Natural killer cell (primary cell): ENCODE measurements at regions not wholly inside any gene's neighbourhood (a gene's known extent, or its start where the extent isn't known, plus 50 kb on each side); places are given as distances from the start of the nearest gene placed in this dataset.
"Not testable (repeated sequence)": the region's sequence is repeated elsewhere in the genome, so short reads cannot be mapped to it uniquely, and the experiment has no call there.

ENCODE experiments used
- ATAC-seq, 3 donors: fragments of 150-1000 bp in 2 of 3; fragments of 200-7000 bp in 1 of 3; cut with Tn5 transposase; 1 replicate in 1 of 3; 2 replicates in 2 of 3; pipeline ENCODE4 v1.10.0; 2021; ENCODE audit warnings: mild to moderate bottlenecking in 2 of 3, moderate library complexity in 2 of 3
- DNase-seq, 2 donors: peaks; one replicate each; pipeline versions ENCODE4 v3.0.0 to v3.0.0-alpha.2; 2013 to 2021; ENCODE audit warnings: mixed read lengths in 1 of 2
- H3K27ac ChIP-seq: one replicate; pipeline ENCODE4 v1.5.1; 2013; ENCODE audit warnings: mild to moderate bottlenecking, low read length
- H3K27me3 ChIP-seq: one replicate; pipeline ENCODE4 v1.6.1; 2013; ENCODE audit warnings: low read length; ENCODE audit not compliant: control insufficient read depth, insufficient read depth
- H3K36me3 ChIP-seq: one replicate; pipeline ENCODE4 v1.6.1; 2013; ENCODE audit warnings: low read length; ENCODE audit not compliant: control insufficient read depth, insufficient read depth
- H3K4me1 ChIP-seq: one replicate; pipeline ENCODE4 v1.6.1; 2013; ENCODE audit warnings: low read length; ENCODE audit not compliant: control insufficient read depth, insufficient read depth
- H3K4me3 ChIP-seq: one replicate; pipeline ENCODE4 v1.5.1; 2013; ENCODE audit warnings: low read length
- H3K9me3 ChIP-seq: one replicate; pipeline ENCODE4 v1.6.1; 2013; ENCODE audit warnings: low read length; ENCODE audit not compliant: control insufficient read depth, insufficient read depth
- H3K27ac Mint-ChIP-seq, 2 donors: one replicate each; pipeline ENCODE4 v1.8.0; 2022; ENCODE audit warnings: mild to moderate bottlenecking in 2 of 2, mixed read lengths in 2 of 2, moderate library complexity in 1 of 2
- H3K27me3 Mint-ChIP-seq, 2 donors: one replicate each; pipeline ENCODE4 v1.8.0; 2022; ENCODE audit warnings: low read depth in 2 of 2, mixed read lengths in 2 of 2
- H3K36me3 Mint-ChIP-seq: one replicate; pipeline ENCODE4 v1.8.0; 2022; ENCODE audit warnings: mixed read lengths
- H3K4me1 Mint-ChIP-seq, 2 donors: one replicate each; pipeline ENCODE4 v1.8.0; 2022; ENCODE audit warnings: mixed read lengths in 2 of 2
- H3K4me3 Mint-ChIP-seq: one replicate; pipeline ENCODE4 v1.8.0; 2022; ENCODE audit warnings: mild to moderate bottlenecking, moderate library complexity, mixed read lengths
- H3K9me3 Mint-ChIP-seq, 2 donors: one replicate each; pipeline ENCODE4 v1.8.0; 2022; ENCODE audit warnings: mixed read lengths in 2 of 2
- CTCF ChIP-seq: fragments of 200-600 bp; IDR thresholded peaks from one replicate; pipeline ENCODE4 v1.8.0; 2022; ENCODE audit warnings: antibody characterized with exemption
- WGBS: methylation state at CpG from one replicate; pipeline ENCODE4 v1.1.7; 2013; ENCODE audit warnings: missing lambda C conversion rate; ENCODE audit not compliant: insufficient coverage; 5-methylcytosine and 5-hydroxymethylcytosine counted together
- intact Hi-C: fragments of 100-400 bp; cut with micrococcal nuclease; formaldehyde crosslinking; loops from one replicate; pipeline ENCODE4 v1.14.2; 2022

GRCh38 chr16:10266809-10267208 is 84.6 kb upstream of the GRIN2A start:
- H3K36me3 ChIP-seq: no peaks in the 10 kb centered on the region
- no peak for TF ChIP-seq CTCF
- Mint-ChIP-seq H3K4me1 (no peaks in the 10 kb centered on the region), H3K36me3 (no peaks in the 10 kb centered on the region), H3K9me3 (no peaks in the 10 kb centered on the region), H3K4me3 (no peak overlapping the region), H3K27ac (no peak overlapping the region), H3K27me3 (no peaks in the 10 kb centered on the region)
- H3K4me3 ChIP-seq: no peak overlapping the region
- H3K27ac ChIP-seq: no peak overlapping the region
- DNase-seq: no peak
- intact Hi-C loops: no loop called here
- ATAC-seq: no peak
- 65% methylated on average over 3 of the region's 5 CpGs for WGBS
- no peaks in the 10 kb centered on the region for H3K27me3 ChIP-seq
- H3K4me1 ChIP-seq: no peaks in the 10 kb centered on the region
- H3K9me3 ChIP-seq: no peaks in the 10 kb centered on the region

- Histone ChIP-seq H3K36me3 (no peaks in the 10 kb centered on the region), H3K4me1 (no peaks in the 10 kb centered on the region), H3K27me3 (no peaks in the 10 kb centered on the region), H3K9me3 (peaks cover 4% of the 10 kb centered on the region), H3K4me3 (no peak overlapping the region), H3K27ac (no peak overlapping the region)
- DNase-seq (no peak), ATAC-seq (no peak)
- no peak for TF ChIP-seq CTCF
- H3K27me3 Mint-ChIP-seq: no peaks in the 10 kb centered on the region
- intact Hi-C loops: no loop called here
- H3K36me3 Mint-ChIP-seq: no peaks in the 10 kb centered on the region
- H3K4me1 Mint-ChIP-seq: no peaks in the 10 kb centered on the region
- H3K9me3 Mint-ChIP-seq: no peaks in the 10 kb centered on the region
- no peak overlapping the region for H3K27ac Mint-ChIP-seq
- H3K4me3 Mint-ChIP-seq: no peak overlapping the region
- WGBS: 100% methylated on average over 1 of the region's 1 CpG
Measured at GRCh38 chr16:10269632-10270031, 87.4 kb upstream of the GRIN2A start.

- WGBS: 84% methylated on average over 5 of the region's 6 CpGs
- H3K4me1 ChIP-seq, H3K36me3 ChIP-seq, H3K27me3 ChIP-seq, DNase-seq, H3K27ac Mint-ChIP-seq, intact Hi-C loops, ATAC-seq, H3K4me3 ChIP-seq, H3K36me3 Mint-ChIP-seq, H3K27ac ChIP-seq, H3K4me3 Mint-ChIP-seq, H3K9me3 Mint-ChIP-seq, H3K27me3 Mint-ChIP-seq, H3K9me3 ChIP-seq, H3K4me1 Mint-ChIP-seq: not testable (repeated sequence)
Measured at GRCh38 chr16:10272250-10272854, 90.1 kb upstream of the GRIN2A start.

GRCh38 chr16:10275214-10275996 is 93.2 kb upstream of the GRIN2A start:
- H3K36me3 ChIP-seq, intact Hi-C loops, H3K4me3 ChIP-seq, H3K27me3 ChIP-seq, H3K27ac ChIP-seq, H3K27ac Mint-ChIP-seq, H3K27me3 Mint-ChIP-seq, H3K9me3 Mint-ChIP-seq, DNase-seq, H3K9me3 ChIP-seq, H3K4me3 Mint-ChIP-seq, ATAC-seq, H3K4me1 ChIP-seq, H3K36me3 Mint-ChIP-seq, H3K4me1 Mint-ChIP-seq: not testable (repeated sequence)
- 83% methylated on average over 13 of the region's 13 CpGs for WGBS
